ENCODE measurements at regions not wholly inside any gene's neighbourhood (a gene's known extent, or its start where the extent isn't known, plus 50 kb on each side); places are given as distances from the start of the nearest gene placed in this dataset.

DNA sequence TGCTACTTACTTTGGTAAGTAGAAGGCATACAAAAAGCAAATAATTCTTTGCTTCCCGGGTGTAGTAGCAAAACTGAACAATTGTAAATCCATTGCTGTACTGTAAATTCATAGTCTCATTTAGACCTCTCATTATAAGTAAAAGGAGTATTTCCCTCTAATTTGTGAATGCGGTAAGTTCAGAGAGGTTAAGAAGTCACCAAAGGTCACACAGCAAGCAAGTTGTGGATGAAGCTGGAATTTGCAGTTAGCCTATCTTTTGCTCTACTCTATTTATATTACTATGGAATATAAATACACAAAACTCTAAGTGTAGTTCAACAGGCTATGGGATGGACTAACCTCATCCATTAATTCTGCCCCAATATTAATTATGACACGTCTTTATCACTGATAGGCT lies 508.3 kb downstream of the MCTP2 start (continued):
- TF ChIP-seq MXI1 (IDR thresholded peaks at IDR 0.05; ENCODE audit: low read depth, low read length) (no peak), FOXM1 (IDR thresholded peaks at IDR 0.05; ENCODE audit: low read depth) (no peak), EP300 (IDR thresholded peaks at IDR 0.05; ENCODE audit: borderline replicate concordance in 1 of 2, low read depth in 1 of 2, low read length in 1 of 2) (no peak)

DNA sequence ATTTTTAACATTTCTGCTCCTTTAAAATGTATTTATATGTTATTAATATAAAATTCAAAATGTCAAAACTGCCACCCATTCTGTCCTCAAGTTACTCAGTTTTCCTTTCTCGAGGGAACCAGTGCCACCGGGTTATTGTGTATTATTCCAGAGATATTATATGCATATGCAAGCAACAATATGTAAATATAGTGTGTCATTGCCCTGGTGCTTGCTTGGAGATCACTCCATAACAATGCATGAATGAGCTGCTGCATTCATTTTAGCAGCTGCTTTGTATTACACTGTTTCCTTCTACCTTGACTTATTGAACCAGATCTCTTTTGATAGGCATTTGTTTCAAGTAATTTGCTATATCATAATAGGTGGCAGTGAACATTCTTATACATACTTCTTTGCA lies 509.1 kb downstream of the MCTP2 start:
- TF ChIP-seq POLR2AphosphoS5 (IDR thresholded peaks at IDR 0.05; ENCODE audit: low read depth, low read length), result no peak
- no peak for TF ChIP-seq MXI1 (IDR thresholded peaks at IDR 0.05; ENCODE audit: low read depth, low read length)
- no peak for TF ChIP-seq FOXM1 (IDR thresholded peaks at IDR 0.05; ENCODE audit: low read depth)
- TF ChIP-seq, protein P1, sequence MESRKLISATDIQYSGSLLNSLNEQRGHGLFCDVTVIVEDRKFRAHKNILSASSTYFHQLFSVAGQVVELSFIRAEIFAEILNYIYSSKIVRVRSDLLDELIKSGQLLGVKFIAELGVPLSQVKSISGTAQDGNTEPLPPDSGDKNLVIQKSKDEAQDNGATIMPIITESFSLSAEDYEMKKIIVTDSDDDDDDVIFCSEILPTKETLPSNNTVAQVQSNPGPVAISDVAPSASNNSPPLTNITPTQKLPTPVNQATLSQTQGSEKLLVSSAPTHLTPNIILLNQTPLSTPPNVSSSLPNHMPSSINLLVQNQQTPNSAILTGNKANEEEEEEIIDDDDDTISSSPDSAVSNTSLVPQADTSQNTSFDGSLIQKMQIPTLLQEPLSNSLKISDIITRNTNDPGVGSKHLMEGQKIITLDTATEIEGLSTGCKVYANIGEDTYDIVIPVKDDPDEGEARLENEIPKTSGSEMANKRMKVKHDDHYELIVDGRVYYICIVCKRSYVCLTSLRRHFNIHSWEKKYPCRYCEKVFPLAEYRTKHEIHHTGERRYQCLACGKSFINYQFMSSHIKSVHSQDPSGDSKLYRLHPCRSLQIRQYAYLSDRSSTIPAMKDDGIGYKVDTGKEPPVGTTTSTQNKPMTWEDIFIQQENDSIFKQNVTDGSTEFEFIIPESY (IDR thresholded peaks at IDR 0.05; ENCODE audit: borderline replicate concordance, low read depth), result no peak
- TF ChIP-seq SIN3A (IDR thresholded peaks at IDR 0.05; ENCODE audit: borderline replicate concordance, low read depth, low read length), result no peak
- TF ChIP-seq GABPA (IDR thresholded peaks at IDR 0.05; ENCODE audit: low read depth), result no peak
- no peak for TF ChIP-seq FOXJ3 (CRISPR knock-in tag; IDR thresholded peaks at IDR 0.05)
- TF ChIP-seq YY1 (IDR thresholded peaks at IDR 0.05; ENCODE audit: low read depth), result no peak
- no peak for TF ChIP-seq EZH2phosphoT487 (IDR thresholded peaks at IDR 0.05; ENCODE audit: borderline replicate concordance, low read depth)
- TF ChIP-seq, protein P2, sequence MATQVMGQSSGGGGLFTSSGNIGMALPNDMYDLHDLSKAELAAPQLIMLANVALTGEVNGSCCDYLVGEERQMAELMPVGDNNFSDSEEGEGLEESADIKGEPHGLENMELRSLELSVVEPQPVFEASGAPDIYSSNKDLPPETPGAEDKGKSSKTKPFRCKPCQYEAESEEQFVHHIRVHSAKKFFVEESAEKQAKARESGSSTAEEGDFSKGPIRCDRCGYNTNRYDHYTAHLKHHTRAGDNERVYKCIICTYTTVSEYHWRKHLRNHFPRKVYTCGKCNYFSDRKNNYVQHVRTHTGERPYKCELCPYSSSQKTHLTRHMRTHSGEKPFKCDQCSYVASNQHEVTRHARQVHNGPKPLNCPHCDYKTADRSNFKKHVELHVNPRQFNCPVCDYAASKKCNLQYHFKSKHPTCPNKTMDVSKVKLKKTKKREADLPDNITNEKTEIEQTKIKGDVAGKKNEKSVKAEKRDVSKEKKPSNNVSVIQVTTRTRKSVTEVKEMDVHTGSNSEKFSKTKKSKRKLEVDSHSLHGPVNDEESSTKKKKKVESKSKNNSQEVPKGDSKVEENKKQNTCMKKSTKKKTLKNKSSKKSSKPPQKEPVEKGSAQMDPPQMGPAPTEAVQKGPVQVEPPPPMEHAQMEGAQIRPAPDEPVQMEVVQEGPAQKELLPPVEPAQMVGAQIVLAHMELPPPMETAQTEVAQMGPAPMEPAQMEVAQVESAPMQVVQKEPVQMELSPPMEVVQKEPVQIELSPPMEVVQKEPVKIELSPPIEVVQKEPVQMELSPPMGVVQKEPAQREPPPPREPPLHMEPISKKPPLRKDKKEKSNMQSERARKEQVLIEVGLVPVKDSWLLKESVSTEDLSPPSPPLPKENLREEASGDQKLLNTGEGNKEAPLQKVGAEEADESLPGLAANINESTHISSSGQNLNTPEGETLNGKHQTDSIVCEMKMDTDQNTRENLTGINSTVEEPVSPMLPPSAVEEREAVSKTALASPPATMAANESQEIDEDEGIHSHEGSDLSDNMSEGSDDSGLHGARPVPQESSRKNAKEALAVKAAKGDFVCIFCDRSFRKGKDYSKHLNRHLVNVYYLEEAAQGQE (IDR thresholded peaks at IDR 0.05; ENCODE audit: low read depth, low read length), result no peak
- ChIA-PET CTCF (no interaction called here), POLR2A (no interaction called here)
- Histone ChIP-seq H3K79me2 (ENCODE audit: insufficient read depth) (no peaks in the 10 kb centered on the region), H3K27ac (ENCODE audit: low read depth in 2 of 2, low read length in 1 of 2) (no peak overlapping the region), H3K4me3 (ENCODE audit: low read depth in 2 of 2, low read length in 1 of 2) (no peak overlapping the region), H3K27me3 (ENCODE audit: insufficient read depth) (no peaks in the 10 kb centered on the region), H2AFZ (ENCODE audit: low read depth) (no peak overlapping the region), H3K36me3 (replicated peaks in 1 of 2; ENCODE audit: control insufficient read depth in 1 of 2, insufficient read depth in 2 of 2, low read length in 1 of 2) (no peaks in the 10 kb centered on the region), H3F3A (replicated peaks; ENCODE audit: insufficient read depth) (no peaks in the 10 kb centered on the region), H4K20me1 (ENCODE audit: insufficient read depth) (no peaks in the 10 kb centered on the region), H3K9me2 (no peaks in the 10 kb centered on the region), H3K9me3 (no peaks in the 10 kb centered on the region), H3K4me2 (no peak overlapping the region), H3K4me1 (ENCODE audit: control insufficient read depth in 1 of 2, insufficient read depth in 2 of 2, low read depth in 1 of 2, low read length in 1 of 2) (no peaks in the 10 kb centered on the region), H3K9ac (no peak overlapping the region)
- WGBS (ENCODE audit: low lambda C conversion rate), result 4% methylated on average over 2 of the region's 2 CpGs
- DNase-seq, result no peak
